ENCODE measurements at regions not wholly inside any gene's neighbourhood (a gene's known extent, or its start where the extent isn't known, plus 50 kb on each side); places are given as distances from the start of the nearest gene placed in this dataset.

GRCh38 chr16:63933841-63934240, 1188.0 kb downstream of the CDH11 start:
- Histone ChIP-seq H3K4me1 (no peaks in the 10 kb centered on the region), H3K27ac (no peak overlapping the region), H3K4me3 (no peak overlapping the region), H3K27me3 (no peaks in the 10 kb centered on the region), H3K36me3 (no peaks in the 10 kb centered on the region), H3K9me3 (peaks cover 0 to 9% (median 0%) of the 10 kb centered on the region in 12 donors)
- 71 to 78% (median 74%) methylated on average over 3 of the region's 3 CpGs for WGBS, 4 donors
- TF ChIP-seq CTCF (IDR thresholded peaks at IDR 0.05), result no peak
- no peak for TF ChIP-seq POLR2A (IDR thresholded peaks at IDR 0.05)
- DNase-seq (no peak), ATAC-seq (no peak)
- intact Hi-C loops (cut with DNase I), result no loop called here

GRCh38 chr16:63928421-63928820, 1193.4 kb downstream of the CDH11 start:
- WGBS, 4 donors, result 76 to 86% (median 84%) methylated on average over 4 of the region's 4 CpGs
- DNase-seq (no peak), ATAC-seq (no peak)
- no peak overlapping the region for H3K27ac ChIP-seq
- H3K9me3 ChIP-seq, result peaks cover 0 to 9% (median 0%) of the 10 kb centered on the region in 12 donors
- no peaks in the 10 kb centered on the region for H3K36me3 ChIP-seq
- no peaks in the 10 kb centered on the region for H3K27me3 ChIP-seq
- no peaks in the 10 kb centered on the region for H3K4me1 ChIP-seq
- intact Hi-C loops (cut with DNase I), result no loop called here
- H3K4me3 ChIP-seq, result no peak overlapping the region
- no peak for TF ChIP-seq CTCF (IDR thresholded peaks at IDR 0.05)
- TF ChIP-seq POLR2A (IDR thresholded peaks at IDR 0.05), result no peak

- Histone ChIP-seq H3K27me3 (no peaks in the 10 kb centered on the region), H3K4me1 (no peaks in the 10 kb centered on the region), H3K9me3 (no peaks in the 10 kb centered on the region), H3K36me3 (no peaks in the 10 kb centered on the region), H3K27ac (no peak overlapping the region), H3K4me3 (no peak overlapping the region)
- intact Hi-C loops (cut with DNase I), result no loop called here
- no peak for DNase-seq
- ATAC-seq, result no peak
- WGBS, 4 donors, result 77 to 88% (median 84%) methylated on average over 5 of the region's 5 CpGs
- no peak for TF ChIP-seq CTCF (IDR thresholded peaks at IDR 0.05)
- TF ChIP-seq POLR2A (IDR thresholded peaks at IDR 0.05), result no peak
Observed at GRCh38 chr16:63925221-63925620, 1196.6 kb downstream of the CDH11 start.

GRCh38 chr16:63922560-63922959, 1199.3 kb downstream of the CDH11 start:
- H3K27me3 ChIP-seq, result no peaks in the 10 kb centered on the region
- H3K36me3 ChIP-seq, result no peaks in the 10 kb centered on the region

More at GRCh38 chr16:63922560-63922959, 1199.3 kb downstream of the CDH11 start:
- Histone ChIP-seq H3K4me1 (no peaks in the 10 kb centered on the region), H3K27ac (no peak overlapping the region), H3K4me3 (no peak overlapping the region), H3K9me3 (no peaks in the 10 kb centered on the region)
- intact Hi-C loops (cut with DNase I), result no loop called here
- ATAC-seq (no peak), DNase-seq (no peak)
- no peak for TF ChIP-seq POLR2A (IDR thresholded peaks at IDR 0.05)
- TF ChIP-seq CTCF (IDR thresholded peaks at IDR 0.05), result no peak
